K562 (cell line): ENCODE measurements at regions not wholly inside any gene's neighbourhood (a gene's known extent, or its start where the extent isn't known, plus 50 kb on each side); places are given as distances from the start of the nearest gene placed in this dataset.

Experiments
- ATAC-seq: fragments of 200-7000 bp; cut with Tn5 transposase; 3 replicates; pipeline ENCODE4 v1.9.1; 2020; ENCODE audit warnings: moderate library complexity
- BruUV-seq: library from RNA; stranded (reverse); fragments of 400-500 nt; replicated peaks from 2 replicates; lab custom pipeline; 2021; lab: Mats Ljungman, UMichigan
- CTCF ChIA-PET: fragments of 300-600 bp; formaldehyde crosslinking; extraction: SDS; loops from one replicate; lab custom pipeline; 2021; ENCODE audit warnings: low intra/inter-chr PET ratio; lab: Yijun Ruan, JAX
- POLR2A ChIA-PET: fragments of 300-600, 350-650 bp; sonication (Branson Sonifier 250); formaldehyde crosslinking; extraction: SDS; loops from one replicate; lab custom pipeline; 2021; ENCODE audit warnings: antibody characterized with exemption, inconsistent platforms; lab: Yijun Ruan, JAX
- DNase-seq, 4 experiments: peaks; one replicate each; pipeline versions ENCODE4 v3.0.0 to v3.0.0-alpha.2; 2011 to 2018; ENCODE audit warnings: low spot score in 3 of 4, mixed read lengths in 3 of 4; ENCODE audit errors: extremely low read depth in 1 of 4
- FAIRE-seq: peaks from 2 replicates; lab custom pipeline; 2011; peaks lifted over from hg19 to GRCh38; lab: Jason Lieb, UNC
- H2AFZ ChIP-seq: 2 replicates; pipeline ENCODE4 v1.6.0; 2011; ENCODE audit warnings: low read depth, low read length, control low read depth, inconsistent platforms
- H3K27ac ChIP-seq: fragments of 200-600 bp; 3 replicates; pipeline ENCODE4 v1.8.0; 2011; ENCODE audit warnings: low read depth, mild to moderate bottlenecking, control low read depth, inconsistent platforms, low read length, moderate library complexity, mixed read lengths; ENCODE audit errors: extremely low read depth
- H3K27me3 ChIP-seq, 2 experiments: fragments of 300-600 bp in 1 of 2; 2 replicates in 1 of 2; 3 replicates in 1 of 2; pipeline versions ENCODE4 v1.6.0 to v1.8.0; 2011; ENCODE audit warnings: inconsistent platforms in 2 of 2, low read length in 2 of 2, mild to moderate bottlenecking in 1 of 2, mixed read lengths in 1 of 2, moderate library complexity in 1 of 2; ENCODE audit not compliant: control insufficient read depth in 2 of 2, insufficient read depth in 2 of 2
- H3K36me3 ChIP-seq: fragments of 300-600 bp; 3 replicates; pipeline ENCODE4 v1.8.0; 2011; ENCODE audit warnings: mild to moderate bottlenecking, low read length, inconsistent platforms; ENCODE audit not compliant: control insufficient read depth, insufficient read depth
- H3K4me1 ChIP-seq, 2 experiments: fragments of 200-600 bp in 1 of 2; replicated peaks in 1 of 2; 2 replicates in 1 of 2; 3 replicates in 1 of 2; pipeline versions ENCODE4 v1.5.1 to v1.8.0; 2011; ENCODE audit warnings: inconsistent platforms in 2 of 2, low read length in 2 of 2, mild to moderate bottlenecking in 1 of 2, mixed read lengths in 1 of 2, moderate library complexity in 1 of 2; ENCODE audit not compliant: control insufficient read depth in 2 of 2, insufficient read depth in 2 of 2
- H3K4me2 ChIP-seq: 2 replicates; pipeline ENCODE4 v1.6.1; 2011; ENCODE audit warnings: low read length, control low read depth, inconsistent platforms, mixed read lengths; ENCODE audit not compliant: insufficient read depth
- H3K4me3 ChIP-seq: fragments of 200-600 bp; sonication (generic), shearing (Covaris generic); 2 replicates; pipeline ENCODE4 v1.5.1; 2016; ENCODE audit warnings: control low read depth, inconsistent platforms
- H3K79me2 ChIP-seq: fragments of 200-600 bp; 3 replicates; pipeline ENCODE4 v1.8.0; 2011; ENCODE audit warnings: low read length, inconsistent platforms; ENCODE audit not compliant: control insufficient read depth, insufficient read depth
- H3K9ac ChIP-seq, 2 experiments: 2 replicates each; pipeline versions ENCODE4 v1.6.0 to v1.6.1; 2011; ENCODE audit warnings: low read depth in 2 of 2, low read length in 2 of 2, control low read depth in 1 of 2, inconsistent platforms in 1 of 2, mild to moderate bottlenecking in 1 of 2, mixed read lengths in 1 of 2; ENCODE audit not compliant: insufficient read depth in 1 of 2
- H3K9me1 ChIP-seq: one replicate; pipeline ENCODE4 v1.6.0; 2011; ENCODE audit warnings: inconsistent platforms, mild to moderate bottlenecking, low read length, moderate library complexity; ENCODE audit not compliant: control insufficient read depth, insufficient read depth
- H3K9me3 ChIP-seq: replicated peaks from 2 replicates; pipeline ENCODE4 v1.5.1; 2011; ENCODE audit warnings: low read depth, low read length, inconsistent platforms; ENCODE audit not compliant: control insufficient read depth, insufficient read depth
- H4K20me1 ChIP-seq: replicated peaks from 2 replicates; pipeline ENCODE4 v1.6.1; 2011; ENCODE audit warnings: low read length, inconsistent platforms, mixed read lengths; ENCODE audit not compliant: control insufficient read depth, insufficient read depth
- CEBPB ChIP-seq: fragments of 450-650 bp; IDR thresholded peaks from 2 replicates; pipeline ENCODE4 v1.6.1; 2016; ENCODE audit warnings: missing genetic modification characterization, missing compliant biosample characterization
- ERF ChIP-seq: fragments of 450-650 bp; formaldehyde crosslinking; IDR thresholded peaks from 2 replicates; pipeline ENCODE4 v1.4.0; 2020; ENCODE audit warnings: mild to moderate bottlenecking, mixed read lengths
- ILK ChIP-seq: fragments of 450-650 bp; IDR thresholded peaks from 2 replicates; pipeline ENCODE4 v1.6.1; 2016; ENCODE audit warnings: missing genetic modification characterization, low read depth, mild to moderate bottlenecking, missing compliant biosample characterization, moderate library complexity, borderline replicate concordance
- KLF16 ChIP-seq: IDR thresholded peaks from 2 replicates; pipeline ENCODE4 v1.6.1; 2016; ENCODE audit warnings: antibody characterized with exemption
- NCOA6 ChIP-seq: fragments of 450-650 bp; IDR thresholded peaks from 2 replicates; pipeline ENCODE4 v1.6.1; 2017; ENCODE audit warnings: mild to moderate bottlenecking
- NFXL1 ChIP-seq: fragments of 450-650 bp; formaldehyde crosslinking; IDR thresholded peaks from 2 replicates; pipeline ENCODE4 v1.4.0; 2021; ENCODE audit warnings: mild to moderate bottlenecking
- POLR2H ChIP-seq: IDR thresholded peaks from 2 replicates; pipeline ENCODE4 v1.6.1; 2016; ENCODE audit warnings: missing genetic modification characterization, low read depth, mild to moderate bottlenecking, control low read depth, missing compliant biosample characterization, moderate library complexity
- RHOXF2B ChIP-seq: fragments of 250-450 bp; sonication (Bioruptor Pico); conservative IDR thresholded peaks from 2 replicates; pipeline ENCODE4 v1.5.1; 2021
- SMARCB1 ChIP-seq: IDR thresholded peaks from 2 replicates; pipeline ENCODE4 v1.6.1; 2011; ENCODE audit warnings: improper control_type of control experiment, low read depth; ENCODE audit not compliant: insufficient read length
- STAT5A ChIP-seq: IDR thresholded peaks from 2 replicates; pipeline ENCODE4 v1.6.1; 2012; ENCODE audit warnings: low read length, inconsistent platforms, borderline replicate concordance
- SUPT5H ChIP-seq: fragments of 450-650 bp; IDR thresholded peaks from 2 replicates; pipeline ENCODE4 v1.6.1; 2016
- WGBS: fragments of 100-300 bp; shearing (Covaris generic); methylation state at CpG from one replicate; pipeline ENCODE4 v1.1.6; 2016; ENCODE audit warnings: low coverage, mixed read lengths; ENCODE audit not compliant: insufficient coverage; ENCODE audit errors: missing lambda C conversion rate; 5-methylcytosine and 5-hydroxymethylcytosine counted together
- in situ Hi-C: fragments of 300-500 bp; cut with MboI; formaldehyde crosslinking; loops from 4 replicates; pipeline ENCODE4 v1.15.0; 2018; ENCODE audit warnings: inconsistent platforms, mixed read lengths
- intact Hi-C: fragments of 100-400 bp; cut with micrococcal nuclease; formaldehyde crosslinking; loops from 2 replicates; pipeline ENCODE4 v1.14.2; 2022
- TF ChIP-seq, protein P1 (sequence below): fragments of 200-800 bp; sonication (Bioruptor generic); IDR thresholded peaks from 2 replicates; pipeline ENCODE4 v1.6.1; 2016; ENCODE audit warnings: missing genetic modification characterization, missing compliant biosample characterization
- TF ChIP-seq, protein P2 (sequence below): fragments of 250-450 bp; sonication (Bioruptor Pico); IDR thresholded peaks from 2 replicates; pipeline ENCODE4 v1.4.0; 2020; ENCODE audit warnings: mild to moderate bottlenecking, moderate library complexity
- TF ChIP-seq, protein P3 (sequence below): fragments of 450-650 bp; IDR thresholded peaks from 2 replicates; pipeline ENCODE4 v1.7.0; 2016; ENCODE audit warnings: borderline replicate concordance

DNA sequence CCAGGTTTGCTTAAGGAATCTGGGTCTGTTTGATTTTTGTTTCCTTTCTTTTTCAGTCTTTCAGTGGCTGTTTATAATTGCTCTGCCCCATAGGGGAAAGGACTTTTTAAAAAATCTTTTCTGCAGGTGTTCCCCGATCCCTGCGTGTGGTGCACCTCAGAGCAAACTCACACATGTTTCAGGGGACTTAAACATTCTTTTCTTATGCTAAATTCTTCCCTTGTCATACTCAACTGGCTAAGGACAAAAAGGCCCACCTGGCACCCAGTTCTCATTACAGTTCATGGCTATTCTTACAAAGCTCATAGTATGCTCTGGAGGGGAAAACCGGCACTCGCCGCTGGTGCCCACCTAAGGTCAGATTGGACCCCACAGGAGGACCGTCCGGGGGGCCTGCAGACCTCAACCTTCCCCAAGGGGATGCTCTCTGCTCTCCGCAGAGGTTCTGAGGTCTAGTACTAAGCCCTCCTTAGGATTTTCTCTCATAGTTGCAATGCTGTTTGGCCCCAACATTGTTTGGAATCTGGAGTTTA lies 220.3 kb downstream of the HGF start:
- H3K4me1 ChIP-seq = no peaks in the 10 kb centered on the region
- 0% methylated on average over 8 of the region's 8 CpGs for WGBS
- H3K9ac ChIP-seq = no peak overlapping the region
- no peak overlapping the region for H3K4me3 ChIP-seq
- H3K27me3 ChIP-seq = no peaks in the 10 kb centered on the region
- no peak overlapping the region for H3K4me2 ChIP-seq
- FAIRE-seq (no peak), DNase-seq (no peak)
- intact Hi-C loops = no loop called here
- BruUV-seq = no TSS peak
- H2AFZ ChIP-seq = no peak overlapping the region
- TF ChIP-seq STAT5A (no peak), KLF16 (no peak), SMARCB1 (no peak), NFXL1 (no peak), NCOA6 (no peak), RHOXF2B (CRISPR knock-in tag) (no peak), CEBPB (no peak), POLR2H (tag) (no peak), ERF (CRISPR knock-in tag) (no peak), ILK (tag) (no peak), SUPT5H (no peak)
- TF ChIP-seq, protein P1, sequence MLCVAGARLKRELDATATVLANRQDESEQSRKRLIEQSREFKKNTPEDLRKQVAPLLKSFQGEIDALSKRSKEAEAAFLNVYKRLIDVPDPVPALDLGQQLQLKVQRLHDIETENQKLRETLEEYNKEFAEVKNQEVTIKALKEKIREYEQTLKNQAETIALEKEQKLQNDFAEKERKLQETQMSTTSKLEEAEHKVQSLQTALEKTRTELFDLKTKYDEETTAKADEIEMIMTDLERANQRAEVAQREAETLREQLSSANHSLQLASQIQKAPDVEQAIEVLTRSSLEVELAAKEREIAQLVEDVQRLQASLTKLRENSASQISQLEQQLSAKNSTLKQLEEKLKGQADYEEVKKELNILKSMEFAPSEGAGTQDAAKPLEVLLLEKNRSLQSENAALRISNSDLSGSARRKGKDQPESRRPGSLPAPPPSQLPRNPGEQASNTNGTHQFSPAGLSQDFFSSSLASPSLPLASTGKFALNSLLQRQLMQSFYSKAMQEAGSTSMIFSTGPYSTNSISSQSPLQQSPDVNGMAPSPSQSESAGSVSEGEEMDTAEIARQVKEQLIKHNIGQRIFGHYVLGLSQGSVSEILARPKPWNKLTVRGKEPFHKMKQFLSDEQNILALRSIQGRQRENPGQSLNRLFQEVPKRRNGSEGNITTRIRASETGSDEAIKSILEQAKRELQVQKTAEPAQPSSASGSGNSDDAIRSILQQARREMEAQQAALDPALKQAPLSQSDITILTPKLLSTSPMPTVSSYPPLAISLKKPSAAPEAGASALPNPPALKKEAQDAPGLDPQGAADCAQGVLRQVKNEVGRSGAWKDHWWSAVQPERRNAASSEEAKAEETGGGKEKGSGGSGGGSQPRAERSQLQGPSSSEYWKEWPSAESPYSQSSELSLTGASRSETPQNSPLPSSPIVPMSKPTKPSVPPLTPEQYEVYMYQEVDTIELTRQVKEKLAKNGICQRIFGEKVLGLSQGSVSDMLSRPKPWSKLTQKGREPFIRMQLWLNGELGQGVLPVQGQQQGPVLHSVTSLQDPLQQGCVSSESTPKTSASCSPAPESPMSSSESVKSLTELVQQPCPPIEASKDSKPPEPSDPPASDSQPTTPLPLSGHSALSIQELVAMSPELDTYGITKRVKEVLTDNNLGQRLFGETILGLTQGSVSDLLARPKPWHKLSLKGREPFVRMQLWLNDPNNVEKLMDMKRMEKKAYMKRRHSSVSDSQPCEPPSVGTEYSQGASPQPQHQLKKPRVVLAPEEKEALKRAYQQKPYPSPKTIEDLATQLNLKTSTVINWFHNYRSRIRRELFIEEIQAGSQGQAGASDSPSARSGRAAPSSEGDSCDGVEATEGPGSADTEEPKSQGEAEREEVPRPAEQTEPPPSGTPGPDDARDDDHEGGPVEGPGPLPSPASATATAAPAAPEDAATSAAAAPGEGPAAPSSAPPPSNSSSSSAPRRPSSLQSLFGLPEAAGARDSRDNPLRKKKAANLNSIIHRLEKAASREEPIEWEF (CRISPR knock-in tag) = no peak
- TF ChIP-seq, protein P2, sequence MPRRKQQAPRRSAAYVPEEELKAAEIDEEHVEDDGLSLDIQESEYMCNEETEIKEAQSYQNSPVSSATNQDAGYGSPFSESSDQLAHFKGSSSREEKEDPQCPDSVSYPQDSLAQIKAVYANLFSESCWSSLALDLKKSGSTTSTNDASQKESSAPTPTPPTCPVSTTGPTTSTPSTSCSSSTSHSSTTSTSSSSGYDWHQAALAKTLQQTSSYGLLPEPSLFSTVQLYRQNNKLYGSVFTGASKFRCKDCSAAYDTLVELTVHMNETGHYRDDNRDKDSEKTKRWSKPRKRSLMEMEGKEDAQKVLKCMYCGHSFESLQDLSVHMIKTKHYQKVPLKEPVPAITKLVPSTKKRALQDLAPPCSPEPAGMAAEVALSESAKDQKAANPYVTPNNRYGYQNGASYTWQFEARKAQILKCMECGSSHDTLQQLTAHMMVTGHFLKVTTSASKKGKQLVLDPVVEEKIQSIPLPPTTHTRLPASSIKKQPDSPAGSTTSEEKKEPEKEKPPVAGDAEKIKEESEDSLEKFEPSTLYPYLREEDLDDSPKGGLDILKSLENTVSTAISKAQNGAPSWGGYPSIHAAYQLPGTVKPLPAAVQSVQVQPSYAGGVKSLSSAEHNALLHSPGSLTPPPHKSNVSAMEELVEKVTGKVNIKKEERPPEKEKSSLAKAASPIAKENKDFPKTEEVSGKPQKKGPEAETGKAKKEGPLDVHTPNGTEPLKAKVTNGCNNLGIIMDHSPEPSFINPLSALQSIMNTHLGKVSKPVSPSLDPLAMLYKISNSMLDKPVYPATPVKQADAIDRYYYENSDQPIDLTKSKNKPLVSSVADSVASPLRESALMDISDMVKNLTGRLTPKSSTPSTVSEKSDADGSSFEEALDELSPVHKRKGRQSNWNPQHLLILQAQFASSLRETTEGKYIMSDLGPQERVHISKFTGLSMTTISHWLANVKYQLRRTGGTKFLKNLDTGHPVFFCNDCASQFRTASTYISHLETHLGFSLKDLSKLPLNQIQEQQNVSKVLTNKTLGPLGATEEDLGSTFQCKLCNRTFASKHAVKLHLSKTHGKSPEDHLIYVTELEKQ (CRISPR knock-in tag) = no peak
- TF ChIP-seq, protein P3, sequence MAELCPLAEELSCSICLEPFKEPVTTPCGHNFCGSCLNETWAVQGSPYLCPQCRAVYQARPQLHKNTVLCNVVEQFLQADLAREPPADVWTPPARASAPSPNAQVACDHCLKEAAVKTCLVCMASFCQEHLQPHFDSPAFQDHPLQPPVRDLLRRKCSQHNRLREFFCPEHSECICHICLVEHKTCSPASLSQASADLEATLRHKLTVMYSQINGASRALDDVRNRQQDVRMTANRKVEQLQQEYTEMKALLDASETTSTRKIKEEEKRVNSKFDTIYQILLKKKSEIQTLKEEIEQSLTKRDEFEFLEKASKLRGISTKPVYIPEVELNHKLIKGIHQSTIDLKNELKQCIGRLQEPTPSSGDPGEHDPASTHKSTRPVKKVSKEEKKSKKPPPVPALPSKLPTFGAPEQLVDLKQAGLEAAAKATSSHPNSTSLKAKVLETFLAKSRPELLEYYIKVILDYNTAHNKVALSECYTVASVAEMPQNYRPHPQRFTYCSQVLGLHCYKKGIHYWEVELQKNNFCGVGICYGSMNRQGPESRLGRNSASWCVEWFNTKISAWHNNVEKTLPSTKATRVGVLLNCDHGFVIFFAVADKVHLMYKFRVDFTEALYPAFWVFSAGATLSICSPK = no peak
- TF ChIP-seq, all 486 proteins: peak for 0
- no peaks in the 10 kb centered on the region; the same call in none of the 2 replicates for H3K9me3 ChIP-seq
- no peaks in the 10 kb centered on the region for H3K79me2 ChIP-seq
- no peaks in the 10 kb centered on the region for H3K9me1 ChIP-seq
- CTCF ChIA-PET = no interaction called here
- H3K36me3 ChIP-seq = no peaks in the 10 kb centered on the region
- ATAC-seq = no peak
- in situ Hi-C loops = no loop called here
- no peak overlapping the region for H3K27ac ChIP-seq
- POLR2A ChIA-PET = no interaction called here
- H4K20me1 ChIP-seq = no peaks in the 10 kb centered on the region
